Right lobe of liver (tissue), 6 donors: ENCODE measurements at regions not wholly inside any gene's neighbourhood (a gene's known extent, or its start where the extent isn't known, plus 50 kb on each side); places are given as distances from the start of the nearest gene placed in this dataset.
"Not testable (repeated sequence)": the region's sequence is repeated elsewhere in the genome, so short reads cannot be mapped to it uniquely, and the experiment has no call there.

Experiments used
- ATAC-seq, 4 donors: fragments of 200-7000 bp; cut with Tn5 transposase; one replicate each; pipeline ENCODE4 v1.9.1; 2020; ENCODE audit warnings: mild to moderate bottlenecking in 4 of 4, moderate library complexity in 4 of 4
- DNase-seq, 3 donors: peaks; one replicate each; pipeline ENCODE4 v3.0.0-alpha.2; 2020
- H3K27ac ChIP-seq, 3 donors: fragments of 200-600 bp; one replicate each; pipeline ENCODE4 v1.8.0; 2022
- H3K27me3 ChIP-seq, 2 donors: fragments of 200-600 bp; one replicate each; pipeline ENCODE4 v1.8.0; 2022
- H3K36me3 ChIP-seq, 4 donors: fragments of 200-600 bp; sonication (generic) in 1 of 4; one replicate each; pipeline versions ENCODE4 v1.5.1 to v1.8.0; 2017 to 2022; ENCODE audit warnings: control low read depth in 1 of 4
- H3K4me1 ChIP-seq, 4 donors: fragments of 200-600 bp; sonication (generic) in 1 of 4; one replicate each; pipeline versions ENCODE4 v1.5.1 to v1.8.0; 2017 to 2022; ENCODE audit warnings: control low read depth in 1 of 4
- H3K4me3 ChIP-seq, 3 donors: fragments of 200-600 bp; one replicate each; pipeline ENCODE4 v1.8.0; 2022
- H3K9me3 ChIP-seq, 4 donors: fragments of 200-600 bp; sonication (generic) in 1 of 4; one replicate each; pipeline versions ENCODE4 v1.5.1 to v1.8.0; 2017 to 2022; ENCODE audit warnings: control low read depth in 1 of 4
- CTCF ChIP-seq, 4 donors: fragments of 200-600 bp in 3 of 4; fragments of 450-650 bp in 1 of 4; IDR thresholded peaks; one replicate each; pipeline versions ENCODE4 v1.5.1 to v1.8.0; 2016 to 2022; ENCODE audit warnings: antibody characterized with exemption in 4 of 4, mild to moderate bottlenecking in 2 of 4
- POLR2A ChIP-seq: fragments of 450-650 bp; IDR thresholded peaks from one replicate; pipeline ENCODE4 v1.6.1; 2017; ENCODE audit warnings: antibody characterized with exemption, mild to moderate bottlenecking
- WGBS: methylation state at CpG from one replicate; pipeline ENCODE4 v1.1.6; 2018; ENCODE audit warnings: low coverage, low lambda C conversion rate; ENCODE audit not compliant: insufficient coverage; ENCODE audit errors: missing lambda C conversion rate; 5-methylcytosine and 5-hydroxymethylcytosine counted together
- intact Hi-C, 2 donors: fragments of 100-400 bp; cut with DNase I; formaldehyde crosslinking; loops; one replicate each; pipeline versions ENCODE4 v1.11.2 to v1.14.1; 2022
- donor health status: DM: no; HTN: yes; CAD: no.
- donor health status: DM: no; HTN: no; CAD: no.
- donor health status: DM: no; HTN: no; CAD: no.
- donor health status: DM: no; HTN: yes; CAD: no.
- donor health status: DM: no; HTN: yes; CAD: no.

DNA sequence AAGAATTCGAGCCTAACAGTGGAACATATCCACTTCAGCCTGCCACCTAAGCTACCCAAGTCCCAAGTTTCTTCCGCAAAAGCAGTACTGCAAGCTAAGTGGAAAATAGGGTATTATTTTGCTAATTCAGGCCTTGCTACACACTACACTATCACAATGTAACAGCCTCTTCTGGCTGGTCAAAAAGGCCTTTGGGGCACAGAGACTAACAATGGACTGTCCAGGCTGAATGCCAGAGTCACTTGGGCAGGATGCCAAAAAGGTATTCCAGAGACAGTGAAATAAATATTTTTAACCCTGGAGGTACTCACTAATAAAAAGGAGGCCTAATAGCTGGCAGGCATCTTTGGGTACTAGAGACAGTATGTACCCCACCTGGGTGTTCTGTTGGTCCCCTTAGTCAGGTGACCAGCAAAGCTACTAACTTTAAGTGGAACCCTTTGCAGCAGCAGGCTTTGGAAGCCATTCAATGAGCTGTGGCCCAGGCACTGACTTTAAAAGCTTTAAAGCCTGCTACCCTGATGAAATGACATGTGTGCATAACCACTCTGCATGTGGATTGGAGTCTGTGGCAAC lies 692.1 kb downstream of the HTR1B start:
- Histone ChIP-seq H3K27me3 (no peaks in the 10 kb centered on the region), H3K36me3 (no peaks in the 10 kb centered on the region), H3K4me1 (no peaks in the 10 kb centered on the region), H3K9me3 (no peaks in the 10 kb centered on the region), H3K4me3 (no peak overlapping the region), H3K27ac (no peak overlapping the region)
- WGBS: 76% methylated on average over 2 of the region's 2 CpGs
- intact Hi-C loops: no loop called here
- TF ChIP-seq CTCF (IDR thresholded peaks at IDR 0.05): no peak
- no peak for TF ChIP-seq POLR2A
- DNase-seq: peak in 2 of 3 donors; percentile 24 to 49
- ATAC-seq: peak; percentile 50 to 67 (median 58)

DNA sequence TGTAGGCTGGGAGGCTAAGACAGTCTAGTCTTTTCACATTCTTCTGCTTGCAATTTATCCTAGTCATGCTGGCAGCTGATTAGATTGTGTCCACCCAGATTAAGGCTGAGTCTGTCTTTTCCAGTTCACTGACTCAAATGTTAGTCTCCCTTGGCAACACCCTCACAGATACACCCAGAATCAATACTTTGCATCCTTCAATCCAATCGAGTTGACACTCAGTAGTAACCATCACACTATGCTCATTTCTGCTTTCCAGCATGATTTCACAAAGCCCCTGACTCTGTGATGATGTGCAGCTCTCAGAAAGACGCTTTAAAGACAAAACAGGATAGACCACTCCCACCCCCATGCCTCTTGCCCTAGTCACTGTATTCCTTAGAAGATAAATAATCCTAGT lies 693.0 kb downstream of the HTR1B start:
- Histone ChIP-seq H3K27ac (no peak overlapping the region), H3K9me3 (no peaks in the 10 kb centered on the region), H3K4me3 (no peak overlapping the region), H3K27me3 (no peaks in the 10 kb centered on the region), H3K4me1 (no peaks in the 10 kb centered on the region), H3K36me3 (no peaks in the 10 kb centered on the region)
- no peak for DNase-seq
- 21% methylated on average over 2 of the region's 2 CpGs for WGBS
- no peak for TF ChIP-seq POLR2A
- no peak for TF ChIP-seq CTCF (IDR thresholded peaks at IDR 0.05)
- no peak for ATAC-seq
- intact Hi-C loops: no loop called here

DNA sequence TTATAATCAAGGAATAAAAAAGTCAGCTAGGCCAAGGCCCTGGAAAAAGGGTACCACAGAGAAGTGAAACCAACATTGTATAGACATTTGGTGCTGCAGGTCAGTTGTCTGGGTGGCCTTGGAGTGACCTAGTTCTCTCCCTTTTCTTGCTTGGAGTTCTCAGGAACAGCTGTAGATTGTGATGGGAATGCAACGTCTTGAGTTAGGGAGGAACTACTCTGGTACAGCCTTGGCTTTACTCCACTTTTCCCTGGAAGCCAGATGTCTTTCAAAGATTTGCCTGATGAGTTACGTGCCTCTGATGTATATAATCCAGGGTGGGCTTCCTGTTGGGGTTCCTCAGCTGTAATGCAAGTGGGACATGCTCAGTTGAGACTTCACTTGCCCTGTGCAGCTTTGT lies 694.7 kb downstream of the HTR1B start:
- 80% methylated on average over 1 of the region's 2 CpGs for WGBS
- ATAC-seq: no peak
- TF ChIP-seq CTCF (IDR thresholded peaks at IDR 0.05) (no peak), POLR2A (no peak)
- Histone ChIP-seq H3K27me3 (no peaks in the 10 kb centered on the region), H3K4me3 (no peak overlapping the region), H3K36me3 (no peaks in the 10 kb centered on the region), H3K9me3 (no peaks in the 10 kb centered on the region), H3K27ac (no peak overlapping the region), H3K4me1 (no peaks in the 10 kb centered on the region)
- intact Hi-C loops: no loop called here
- DNase-seq: no peak

DNA sequence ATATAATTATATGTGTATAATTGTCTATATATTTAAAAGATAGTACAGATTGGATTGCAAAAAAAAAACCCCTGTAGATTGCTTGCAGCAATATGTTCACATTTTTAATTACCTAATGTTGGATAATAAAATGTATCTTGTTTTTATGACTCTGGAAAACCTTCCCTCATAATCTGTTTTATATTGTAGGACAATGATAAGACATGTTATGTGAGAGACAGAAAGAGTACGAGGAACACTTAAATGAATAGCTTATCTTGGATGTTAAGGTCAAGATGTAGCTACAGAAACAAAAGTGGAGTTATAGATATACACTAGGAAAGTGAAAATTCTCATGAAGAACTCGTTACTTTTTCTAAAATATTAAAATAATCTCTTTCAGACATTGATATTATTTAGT lies 691.6 kb upstream of the IMPG1 start:
- intact Hi-C loops: no loop called here
- Histone ChIP-seq H3K27ac (no peak overlapping the region), H3K4me3 (no peak overlapping the region), H3K36me3 (no peaks in the 10 kb centered on the region), H3K27me3 (no peaks in the 10 kb centered on the region), H3K9me3 (no peaks in the 10 kb centered on the region), H3K4me1 (no peaks in the 10 kb centered on the region)
- ATAC-seq (no peak), DNase-seq (no peak)
- 36% methylated on average over 2 of the region's 2 CpGs for WGBS
- TF ChIP-seq POLR2A: no peak
- no peak for TF ChIP-seq CTCF (IDR thresholded peaks at IDR 0.05)

DNA sequence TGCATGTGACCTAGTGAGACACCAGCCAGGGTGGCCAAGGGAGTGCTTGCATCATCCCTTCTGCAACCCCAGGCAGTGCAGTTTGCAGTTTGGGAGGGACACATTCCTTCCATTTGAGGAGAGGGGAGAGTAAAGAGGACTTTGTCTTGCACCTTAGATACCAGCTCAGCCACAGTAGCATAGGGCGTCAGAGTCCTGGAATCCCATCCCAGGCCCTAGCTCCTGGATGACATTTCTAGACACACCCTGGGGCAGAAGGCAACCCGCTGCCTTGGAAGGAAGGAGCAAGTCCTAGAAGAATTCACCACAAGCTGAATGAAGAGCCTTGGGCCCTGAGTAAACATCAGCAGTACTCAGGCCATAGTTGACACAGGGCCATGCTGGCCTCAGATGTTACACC lies 680.4 kb upstream of the IMPG1 start:
- Histone ChIP-seq H3K36me3 (no peaks in the 10 kb centered on the region), H3K27me3 (no peaks in the 10 kb centered on the region), H3K27ac (no peak overlapping the region), H3K4me3 (no peak overlapping the region), H3K9me3 (no peaks in the 10 kb centered on the region), H3K4me1 (no peaks in the 10 kb centered on the region)
- WGBS: no CpG with 5 or more reads among the region's 2 CpGs
- DNase-seq (no peak), ATAC-seq (no peak)
- intact Hi-C loops: no loop called here
- TF ChIP-seq POLR2A (no peak), CTCF (IDR thresholded peaks at IDR 0.05) (no peak)

- ATAC-seq, H3K9me3 ChIP-seq, H3K27me3 ChIP-seq, DNase-seq, intact Hi-C loops, H3K27ac ChIP-seq, H3K4me1 ChIP-seq, H3K4me3 ChIP-seq, H3K36me3 ChIP-seq: not testable (repeated sequence)
- 81% methylated on average over 3 of the region's 3 CpGs for WGBS
Measured at GRCh38 chr6:76745388-76745787, 672.9 kb upstream of the IMPG1 start.

DNA sequence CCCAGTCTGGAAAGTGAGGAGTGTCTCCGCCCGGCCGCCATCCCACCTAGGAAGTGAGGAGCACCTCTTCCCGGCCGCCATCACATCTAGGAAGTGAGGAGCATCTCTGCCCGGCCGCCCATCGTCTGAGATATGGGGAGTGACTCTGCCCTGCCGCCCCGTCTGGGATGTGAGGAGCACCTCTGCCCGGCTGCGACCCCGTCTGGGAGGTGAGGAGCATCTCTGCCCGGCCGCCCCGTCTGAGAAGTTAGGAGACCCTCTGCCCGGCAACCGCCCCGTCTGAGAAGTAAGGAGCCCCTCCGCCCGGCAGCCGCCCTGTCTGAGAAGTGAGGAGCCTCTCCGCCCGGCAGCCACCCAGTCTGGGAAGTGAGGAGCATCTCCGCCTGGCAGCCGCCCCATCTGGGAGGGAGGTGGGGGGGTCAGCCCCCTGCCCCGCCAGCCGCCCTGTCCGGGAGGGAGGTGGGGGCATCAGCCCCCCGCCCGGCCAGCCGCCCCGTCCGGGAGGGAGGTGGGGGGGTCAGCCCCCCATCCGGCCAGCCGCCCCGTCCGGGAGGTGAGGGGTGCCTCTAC lies 671.8 kb upstream of the IMPG1 start:
- H3K4me1 ChIP-seq, ATAC-seq, DNase-seq, H3K9me3 ChIP-seq, H3K27ac ChIP-seq, H3K27me3 ChIP-seq, intact Hi-C loops, H3K4me3 ChIP-seq, H3K36me3 ChIP-seq: not testable (repeated sequence)
- WGBS: 50% methylated on average over 2 of the region's 38 CpGs
